K562 (cell line): ENCODE measurements at regions not wholly inside any gene's neighbourhood (a gene's known extent, or its start where the extent isn't known, plus 50 kb on each side); places are given as distances from the start of the nearest gene placed in this dataset.
A peak's percentile ranks its signal among the peaks of the same experiment; 100 is the strongest.

Experiments used
- ATAC-seq: fragments of 200-7000 bp; cut with Tn5 transposase; 3 replicates; pipeline ENCODE4 v1.9.1; 2020; ENCODE audit warnings: moderate library complexity
- BruUV-seq: library from RNA; stranded (reverse); fragments of 400-500 nt; replicated peaks from 2 replicates; lab custom pipeline; 2021; lab: Mats Ljungman, UMichigan
- CTCF ChIA-PET: fragments of 300-600 bp; formaldehyde crosslinking; extraction: SDS; loops from one replicate; lab custom pipeline; 2021; ENCODE audit warnings: low intra/inter-chr PET ratio; lab: Yijun Ruan, JAX
- POLR2A ChIA-PET: fragments of 300-600, 350-650 bp; sonication (Branson Sonifier 250); formaldehyde crosslinking; extraction: SDS; loops from one replicate; lab custom pipeline; 2021; ENCODE audit warnings: antibody characterized with exemption, inconsistent platforms; lab: Yijun Ruan, JAX
- DNase-seq, 4 experiments: peaks; one replicate each; pipeline versions ENCODE4 v3.0.0 to v3.0.0-alpha.2; 2011 to 2018; ENCODE audit warnings: low spot score in 3 of 4, mixed read lengths in 3 of 4; ENCODE audit errors: extremely low read depth in 1 of 4
- FAIRE-seq: peaks from 2 replicates; lab custom pipeline; 2011; peaks lifted over from hg19 to GRCh38; lab: Jason Lieb, UNC
- H2AFZ ChIP-seq: 2 replicates; pipeline ENCODE4 v1.6.0; 2011; ENCODE audit warnings: low read depth, low read length, control low read depth, inconsistent platforms
- H3K27ac ChIP-seq: fragments of 200-600 bp; 3 replicates; pipeline ENCODE4 v1.8.0; 2011; ENCODE audit warnings: low read depth, mild to moderate bottlenecking, control low read depth, inconsistent platforms, low read length, moderate library complexity, mixed read lengths; ENCODE audit errors: extremely low read depth
- H3K27me3 ChIP-seq, 2 experiments: fragments of 300-600 bp in 1 of 2; 2 replicates in 1 of 2; 3 replicates in 1 of 2; pipeline versions ENCODE4 v1.6.0 to v1.8.0; 2011; ENCODE audit warnings: inconsistent platforms in 2 of 2, low read length in 2 of 2, mild to moderate bottlenecking in 1 of 2, mixed read lengths in 1 of 2, moderate library complexity in 1 of 2; ENCODE audit not compliant: control insufficient read depth in 2 of 2, insufficient read depth in 2 of 2
- H3K36me3 ChIP-seq: fragments of 300-600 bp; 3 replicates; pipeline ENCODE4 v1.8.0; 2011; ENCODE audit warnings: mild to moderate bottlenecking, low read length, inconsistent platforms; ENCODE audit not compliant: control insufficient read depth, insufficient read depth
- H3K4me1 ChIP-seq, 2 experiments: fragments of 200-600 bp in 1 of 2; replicated peaks in 1 of 2; 2 replicates in 1 of 2; 3 replicates in 1 of 2; pipeline versions ENCODE4 v1.5.1 to v1.8.0; 2011; ENCODE audit warnings: inconsistent platforms in 2 of 2, low read length in 2 of 2, mild to moderate bottlenecking in 1 of 2, mixed read lengths in 1 of 2, moderate library complexity in 1 of 2; ENCODE audit not compliant: control insufficient read depth in 2 of 2, insufficient read depth in 2 of 2
- H3K4me2 ChIP-seq: 2 replicates; pipeline ENCODE4 v1.6.1; 2011; ENCODE audit warnings: low read length, control low read depth, inconsistent platforms, mixed read lengths; ENCODE audit not compliant: insufficient read depth
- H3K4me3 ChIP-seq: fragments of 200-600 bp; sonication (generic), shearing (Covaris generic); 2 replicates; pipeline ENCODE4 v1.5.1; 2016; ENCODE audit warnings: control low read depth, inconsistent platforms
- H3K79me2 ChIP-seq: fragments of 200-600 bp; 3 replicates; pipeline ENCODE4 v1.8.0; 2011; ENCODE audit warnings: low read length, inconsistent platforms; ENCODE audit not compliant: control insufficient read depth, insufficient read depth
- H3K9ac ChIP-seq, 2 experiments: 2 replicates each; pipeline versions ENCODE4 v1.6.0 to v1.6.1; 2011; ENCODE audit warnings: low read depth in 2 of 2, low read length in 2 of 2, control low read depth in 1 of 2, inconsistent platforms in 1 of 2, mild to moderate bottlenecking in 1 of 2, mixed read lengths in 1 of 2; ENCODE audit not compliant: insufficient read depth in 1 of 2
- H3K9me1 ChIP-seq: one replicate; pipeline ENCODE4 v1.6.0; 2011; ENCODE audit warnings: inconsistent platforms, mild to moderate bottlenecking, low read length, moderate library complexity; ENCODE audit not compliant: control insufficient read depth, insufficient read depth
- H3K9me3 ChIP-seq: replicated peaks from 2 replicates; pipeline ENCODE4 v1.5.1; 2011; ENCODE audit warnings: low read depth, low read length, inconsistent platforms; ENCODE audit not compliant: control insufficient read depth, insufficient read depth
- H4K20me1 ChIP-seq: replicated peaks from 2 replicates; pipeline ENCODE4 v1.6.1; 2011; ENCODE audit warnings: low read length, inconsistent platforms, mixed read lengths; ENCODE audit not compliant: control insufficient read depth, insufficient read depth
- GABPB2 ChIP-seq: fragments of 250-450 bp; sonication (Bioruptor Pico); conservative IDR thresholded peaks from 2 replicates; pipeline ENCODE4 v1.5.1; 2021; ENCODE audit warnings: mild to moderate bottlenecking
- LEF1 ChIP-seq: fragments of 450-650 bp; IDR thresholded peaks from 2 replicates; pipeline ENCODE4 v1.6.1; 2016; ENCODE audit warnings: mild to moderate bottlenecking
- MED1 ChIP-seq: sonication (generic); formaldehyde crosslinking; IDR thresholded peaks from 2 replicates; pipeline ENCODE4 v1.8.1; 2023; ENCODE audit warnings: missing genetic modification reagents, borderline replicate concordance
- NCOA6 ChIP-seq: fragments of 450-650 bp; IDR thresholded peaks from 2 replicates; pipeline ENCODE4 v1.6.1; 2017; ENCODE audit warnings: mild to moderate bottlenecking
- SRSF7 ChIP-seq: fragments of 200-400 bp; formaldehyde crosslinking; optimal IDR thresholded peaks from 2 replicates; pipeline ENCODE3; 2017; ENCODE audit warnings: mild to moderate bottlenecking, low read depth, low read length
- USF1 ChIP-seq: sonication (generic); formaldehyde crosslinking; IDR thresholded peaks from 2 replicates; pipeline ENCODE4 v1.9.0; 2022; ENCODE audit warnings: mild to moderate bottlenecking, missing genetic modification reagents
- ZC3H4 ChIP-seq: sonication (generic); formaldehyde crosslinking; IDR thresholded peaks from 2 replicates; pipeline ENCODE4 v1.9.0; 2021; ENCODE audit warnings: missing genetic modification reagents, borderline replicate concordance
- ZNF232 ChIP-seq: sonication (generic); formaldehyde crosslinking; IDR thresholded peaks from 2 replicates; pipeline ENCODE4 v1.8.0; 2022; ENCODE audit warnings: mild to moderate bottlenecking, missing genetic modification reagents
- ZNF239 ChIP-seq: fragments of 250-450 bp; sonication (Bioruptor Pico); IDR thresholded peaks from 2 replicates; pipeline ENCODE4 v1.4.0; 2020; ENCODE audit warnings: mild to moderate bottlenecking
- ZNF280B ChIP-seq: fragments of 250-450 bp; sonication (Bioruptor Pico); IDR thresholded peaks from 2 replicates; pipeline ENCODE4 v1.5.1; 2021; ENCODE audit warnings: mild to moderate bottlenecking
- ZNF695 ChIP-seq: fragments of 450-650 bp; formaldehyde crosslinking; IDR thresholded peaks from 2 replicates; pipeline ENCODE4 v1.4.0; 2020; ENCODE audit warnings: mild to moderate bottlenecking, moderate library complexity
- WGBS: fragments of 100-300 bp; shearing (Covaris generic); methylation state at CpG from one replicate; pipeline ENCODE4 v1.1.6; 2016; ENCODE audit warnings: low coverage, mixed read lengths; ENCODE audit not compliant: insufficient coverage; ENCODE audit errors: missing lambda C conversion rate; 5-methylcytosine and 5-hydroxymethylcytosine counted together
- in situ Hi-C: fragments of 300-500 bp; cut with MboI; formaldehyde crosslinking; loops from 4 replicates; pipeline ENCODE4 v1.15.0; 2018; ENCODE audit warnings: inconsistent platforms, mixed read lengths
- intact Hi-C: fragments of 100-400 bp; cut with micrococcal nuclease; formaldehyde crosslinking; loops from 2 replicates; pipeline ENCODE4 v1.14.2; 2022
- TF ChIP-seq, protein P1 (sequence below), 2 experiments: fragments of 150-350 bp in 1 of 2; IDR thresholded peaks; 2 replicates each; pipeline ENCODE4 v1.6.1; 2012 to 2016; ENCODE audit warnings: low read depth in 2 of 2, low read length in 2 of 2, mild to moderate bottlenecking in 1 of 2, moderate library complexity in 1 of 2

DNA sequence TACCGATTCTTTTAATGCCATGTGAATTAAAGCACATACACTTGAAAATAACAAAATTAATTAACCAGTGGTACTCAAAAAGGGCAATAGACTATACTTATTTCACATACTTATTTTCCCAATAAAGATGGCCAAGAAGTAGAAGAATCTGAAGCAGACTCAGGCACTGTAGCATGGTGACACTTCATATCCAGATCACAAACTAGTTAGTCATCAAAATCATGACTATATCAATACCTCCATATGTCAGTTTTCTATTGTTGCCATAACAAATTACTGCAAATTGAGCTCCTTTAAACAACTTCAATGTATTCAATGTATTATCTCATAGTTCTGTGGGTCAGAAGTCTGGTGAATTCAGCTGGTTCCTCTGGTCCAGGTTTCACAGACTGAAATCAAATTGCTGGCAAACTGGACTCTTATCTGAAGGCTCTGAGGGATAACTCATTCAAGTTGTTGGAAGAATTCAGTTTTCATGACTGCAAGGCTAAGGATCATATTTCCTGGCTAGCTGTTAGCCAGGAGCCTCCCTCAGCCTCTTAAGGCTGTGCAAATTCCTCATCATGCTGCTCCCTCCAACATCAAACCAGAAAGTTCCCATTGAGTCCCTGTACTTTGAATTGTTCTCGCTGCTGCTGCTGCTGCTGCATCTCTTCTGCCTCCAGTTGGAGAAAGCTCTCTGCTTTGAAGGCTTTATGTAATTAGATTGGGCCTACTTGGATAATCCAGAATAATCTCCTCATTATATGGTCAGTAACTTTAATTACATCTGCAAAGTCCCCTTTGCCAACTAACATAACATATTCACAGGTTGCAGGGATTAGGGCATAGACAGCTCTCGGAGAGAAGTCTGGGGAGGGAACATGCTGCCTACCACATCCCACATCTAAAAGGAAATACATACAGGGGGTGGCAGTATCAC lies 91.5 kb downstream of the MRPL39 start:
- no peak overlapping the region for H3K27ac ChIP-seq
- H3K4me1 ChIP-seq: no peaks in the 10 kb centered on the region
- no peaks in the 10 kb centered on the region for H3K36me3 ChIP-seq
- no peak overlapping the region for H3K4me3 ChIP-seq
- intact Hi-C loops: no loop called here
- TF ChIP-seq ZNF239 (CRISPR knock-in tag): no peak
- no peak for TF ChIP-seq NCOA6
- TF ChIP-seq USF1 (CRISPR knock-in tag): no peak
- no peak for TF ChIP-seq SRSF7
- TF ChIP-seq ZNF232 (CRISPR knock-in tag): no peak
- TF ChIP-seq GABPB2 (CRISPR knock-in tag): no peak
- TF ChIP-seq ZC3H4: no peak
- no peak for TF ChIP-seq LEF1
- no peak for TF ChIP-seq ZNF280B (CRISPR knock-in tag)
- TF ChIP-seq ZNF695 (CRISPR knock-in tag): no peak
- TF ChIP-seq, protein P1, sequence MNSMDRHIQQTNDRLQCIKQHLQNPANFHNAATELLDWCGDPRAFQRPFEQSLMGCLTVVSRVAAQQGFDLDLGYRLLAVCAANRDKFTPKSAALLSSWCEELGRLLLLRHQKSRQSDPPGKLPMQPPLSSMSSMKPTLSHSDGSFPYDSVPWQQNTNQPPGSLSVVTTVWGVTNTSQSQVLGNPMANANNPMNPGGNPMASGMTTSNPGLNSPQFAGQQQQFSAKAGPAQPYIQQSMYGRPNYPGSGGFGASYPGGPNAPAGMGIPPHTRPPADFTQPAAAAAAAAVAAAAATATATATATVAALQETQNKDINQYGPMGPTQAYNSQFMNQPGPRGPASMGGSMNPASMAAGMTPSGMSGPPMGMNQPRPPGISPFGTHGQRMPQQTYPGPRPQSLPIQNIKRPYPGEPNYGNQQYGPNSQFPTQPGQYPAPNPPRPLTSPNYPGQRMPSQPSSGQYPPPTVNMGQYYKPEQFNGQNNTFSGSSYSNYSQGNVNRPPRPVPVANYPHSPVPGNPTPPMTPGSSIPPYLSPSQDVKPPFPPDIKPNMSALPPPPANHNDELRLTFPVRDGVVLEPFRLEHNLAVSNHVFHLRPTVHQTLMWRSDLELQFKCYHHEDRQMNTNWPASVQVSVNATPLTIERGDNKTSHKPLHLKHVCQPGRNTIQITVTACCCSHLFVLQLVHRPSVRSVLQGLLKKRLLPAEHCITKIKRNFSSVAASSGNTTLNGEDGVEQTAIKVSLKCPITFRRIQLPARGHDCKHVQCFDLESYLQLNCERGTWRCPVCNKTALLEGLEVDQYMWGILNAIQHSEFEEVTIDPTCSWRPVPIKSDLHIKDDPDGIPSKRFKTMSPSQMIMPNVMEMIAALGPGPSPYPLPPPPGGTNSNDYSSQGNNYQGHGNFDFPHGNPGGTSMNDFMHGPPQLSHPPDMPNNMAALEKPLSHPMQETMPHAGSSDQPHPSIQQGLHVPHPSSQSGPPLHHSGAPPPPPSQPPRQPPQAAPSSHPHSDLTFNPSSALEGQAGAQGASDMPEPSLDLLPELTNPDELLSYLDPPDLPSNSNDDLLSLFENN (IDR thresholded peaks at IDR 0.05; ENCODE audit: low read depth in 2 of 2, low read length in 2 of 2): no peak
- no peak for TF ChIP-seq MED1 (CRISPR knock-in tag)
- WGBS: 2% methylated on average over 3 of the region's 3 CpGs
- BruUV-seq: no TSS peak
- CTCF ChIA-PET: no interaction called here
- ATAC-seq: no peak
- H3K79me2 ChIP-seq: no peaks in the 10 kb centered on the region
- no peak overlapping the region for H3K9ac ChIP-seq
- no peak for DNase-seq
- no peaks in the 10 kb centered on the region for H4K20me1 ChIP-seq
- no peaks in the 10 kb centered on the region for H3K9me1 ChIP-seq
- POLR2A ChIA-PET: no interaction called here
- in situ Hi-C loops: no loop called here
- FAIRE-seq: peak; percentile 48
- H2AFZ ChIP-seq: no peak overlapping the region
- H3K27me3 ChIP-seq: no peaks in the 10 kb centered on the region
- no peaks in the 10 kb centered on the region for H3K9me3 ChIP-seq
- H3K4me2 ChIP-seq: no peak overlapping the region
